ENCODE measurements at regions not wholly inside any gene's neighbourhood (a gene's known extent, or its start where the extent isn't known, plus 50 kb on each side); places are given as distances from the start of the nearest gene placed in this dataset.

DNA sequence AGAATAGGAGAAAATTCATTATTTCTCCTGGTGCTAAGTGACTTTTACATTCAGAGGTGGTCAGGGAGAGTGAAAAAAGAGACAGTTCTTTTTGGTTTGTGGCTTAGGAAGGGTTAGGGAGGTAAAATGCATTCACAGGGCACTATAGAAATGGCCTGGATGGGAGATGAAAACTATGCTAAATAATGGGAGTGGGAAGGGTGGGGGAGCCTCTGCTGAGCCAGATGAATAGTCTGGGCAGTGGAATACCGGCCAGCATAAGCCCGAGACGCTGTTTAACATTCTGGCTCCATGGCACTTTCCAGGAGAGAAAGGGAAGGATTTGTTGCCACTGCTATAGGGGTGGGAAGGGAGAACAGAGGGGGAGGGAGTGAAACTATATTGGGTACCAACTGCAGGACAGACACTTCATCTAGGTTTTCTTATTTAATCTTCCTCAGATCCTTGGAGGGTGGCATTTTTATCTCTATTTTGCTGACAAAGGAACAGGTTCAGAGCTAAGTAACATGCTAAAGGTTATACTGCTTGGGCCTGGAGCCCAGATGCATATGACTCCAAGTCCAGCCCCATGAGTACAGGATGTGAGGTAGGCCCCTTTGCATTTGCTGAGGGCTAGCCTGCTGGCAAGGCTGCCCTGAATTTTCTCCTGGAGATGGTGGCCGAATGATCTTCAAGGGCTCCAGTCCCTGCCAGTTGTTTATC lies 372.4 kb downstream of the CCSER2 start:
- DNase-seq (ENCODE audit: low read depth) = no peak
- H3K4me3 ChIP-seq (ENCODE audit: low read depth, low read length) = no peak overlapping the region
- TF ChIP-seq, protein P1, sequence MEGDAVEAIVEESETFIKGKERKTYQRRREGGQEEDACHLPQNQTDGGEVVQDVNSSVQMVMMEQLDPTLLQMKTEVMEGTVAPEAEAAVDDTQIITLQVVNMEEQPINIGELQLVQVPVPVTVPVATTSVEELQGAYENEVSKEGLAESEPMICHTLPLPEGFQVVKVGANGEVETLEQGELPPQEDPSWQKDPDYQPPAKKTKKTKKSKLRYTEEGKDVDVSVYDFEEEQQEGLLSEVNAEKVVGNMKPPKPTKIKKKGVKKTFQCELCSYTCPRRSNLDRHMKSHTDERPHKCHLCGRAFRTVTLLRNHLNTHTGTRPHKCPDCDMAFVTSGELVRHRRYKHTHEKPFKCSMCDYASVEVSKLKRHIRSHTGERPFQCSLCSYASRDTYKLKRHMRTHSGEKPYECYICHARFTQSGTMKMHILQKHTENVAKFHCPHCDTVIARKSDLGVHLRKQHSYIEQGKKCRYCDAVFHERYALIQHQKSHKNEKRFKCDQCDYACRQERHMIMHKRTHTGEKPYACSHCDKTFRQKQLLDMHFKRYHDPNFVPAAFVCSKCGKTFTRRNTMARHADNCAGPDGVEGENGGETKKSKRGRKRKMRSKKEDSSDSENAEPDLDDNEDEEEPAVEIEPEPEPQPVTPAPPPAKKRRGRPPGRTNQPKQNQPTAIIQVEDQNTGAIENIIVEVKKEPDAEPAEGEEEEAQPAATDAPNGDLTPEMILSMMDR (IDR thresholded peaks at IDR 0.05; ENCODE audit: insufficient read depth, low read length, severe bottlenecking) = no peak
- no peaks in the 10 kb centered on the region for H3K36me3 ChIP-seq (ENCODE audit: control insufficient read depth, insufficient read depth, low read length)
- H3K27me3 ChIP-seq (ENCODE audit: control insufficient read depth, insufficient read depth, low read length) = no peaks in the 10 kb centered on the region
- no peak for FAIRE-seq

DNA sequence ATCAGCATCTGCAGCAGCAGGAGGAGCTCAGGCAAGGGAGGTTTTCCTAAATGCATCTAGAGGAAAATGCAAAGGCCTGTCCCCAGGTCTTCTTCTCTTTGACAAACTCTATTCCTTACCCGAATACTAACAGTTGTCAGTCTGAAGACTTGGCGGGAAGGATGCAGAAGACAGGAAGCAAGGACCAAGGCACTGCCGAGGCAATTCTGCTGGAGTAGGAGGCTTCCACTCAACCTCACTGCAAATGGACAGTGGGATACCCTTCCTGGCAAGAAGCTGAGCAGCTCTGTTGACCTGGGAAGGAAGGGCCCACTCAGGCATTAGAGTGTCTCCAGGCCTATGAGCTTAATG lies 373.0 kb downstream of the CCSER2 start:
- TF ChIP-seq, protein P1 (IDR thresholded peaks at IDR 0.05; ENCODE audit: insufficient read depth, low read length, severe bottlenecking) = no peak
- no peak overlapping the region for H3K4me3 ChIP-seq (ENCODE audit: low read depth, low read length)
- no peaks in the 10 kb centered on the region for H3K27me3 ChIP-seq (ENCODE audit: control insufficient read depth, insufficient read depth, low read length)
- H3K36me3 ChIP-seq (ENCODE audit: control insufficient read depth, insufficient read depth, low read length) = no peaks in the 10 kb centered on the region
- DNase-seq (ENCODE audit: low read depth) (no peak), FAIRE-seq (no peak)

DNA sequence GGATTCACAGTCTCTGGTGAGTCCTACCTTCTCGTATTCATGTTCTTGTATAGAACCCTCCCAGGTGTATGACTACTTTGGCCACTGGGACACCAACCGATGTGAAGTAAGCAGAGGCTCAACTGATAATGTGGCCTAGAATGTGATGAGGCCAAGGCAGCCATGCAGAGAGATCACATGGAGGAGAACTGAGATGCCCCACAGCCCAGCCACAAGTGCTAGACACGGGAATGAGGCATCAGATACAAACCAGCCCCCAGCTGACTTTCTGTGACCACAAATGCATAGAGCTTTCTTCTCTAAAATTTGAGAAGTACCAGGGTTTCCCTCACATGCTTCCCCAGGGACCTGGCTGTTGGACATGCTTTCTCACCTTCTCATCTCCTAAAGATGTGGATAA lies 375.7 kb downstream of the CCSER2 start:
- TF ChIP-seq, protein P1 (IDR thresholded peaks at IDR 0.05; ENCODE audit: insufficient read depth, low read length, severe bottlenecking) = no peak

DNA sequence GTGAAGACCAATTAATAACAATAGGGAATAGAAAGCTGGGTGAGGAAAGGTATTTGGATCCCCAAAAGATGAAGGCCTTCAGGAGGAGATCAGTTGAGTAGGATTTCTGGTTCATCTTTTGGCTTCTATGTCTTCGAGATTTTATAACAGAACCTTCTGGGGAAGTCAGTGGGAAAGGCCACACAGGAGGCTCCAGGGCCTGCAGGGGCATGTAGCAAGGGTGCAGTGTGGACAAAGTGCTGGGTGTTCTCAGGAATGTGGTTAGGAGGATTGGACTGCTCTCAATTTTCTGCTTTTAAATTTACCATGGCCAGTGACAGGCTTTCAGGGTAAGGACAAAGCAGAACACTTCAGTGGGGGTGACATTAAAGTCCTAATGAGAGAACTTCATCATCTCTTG lies 378.0 kb downstream of the CCSER2 start:
- Histone ChIP-seq H3K4me3 (ENCODE audit: low read depth, low read length) (no peak overlapping the region), H3K27me3 (ENCODE audit: control insufficient read depth, insufficient read depth, low read length) (no peaks in the 10 kb centered on the region), H3K36me3 (ENCODE audit: control insufficient read depth, insufficient read depth, low read length) (no peaks in the 10 kb centered on the region)
- TF ChIP-seq, protein P1 (IDR thresholded peaks at IDR 0.05; ENCODE audit: insufficient read depth, low read length, severe bottlenecking) = no peak
- FAIRE-seq (no peak), DNase-seq (ENCODE audit: low read depth) (peak; percentile 58)

More for the DNA sequence above, 375.7 kb downstream of the CCSER2 start:
- no peaks in the 10 kb centered on the region for H3K36me3 ChIP-seq (ENCODE audit: control insufficient read depth, insufficient read depth, low read length)
- no peaks in the 10 kb centered on the region for H3K27me3 ChIP-seq (ENCODE audit: control insufficient read depth, insufficient read depth, low read length)
- DNase-seq (ENCODE audit: low read depth) (no peak), FAIRE-seq (no peak)
- H3K4me3 ChIP-seq (ENCODE audit: low read depth, low read length) = no peak overlapping the region

DNA sequence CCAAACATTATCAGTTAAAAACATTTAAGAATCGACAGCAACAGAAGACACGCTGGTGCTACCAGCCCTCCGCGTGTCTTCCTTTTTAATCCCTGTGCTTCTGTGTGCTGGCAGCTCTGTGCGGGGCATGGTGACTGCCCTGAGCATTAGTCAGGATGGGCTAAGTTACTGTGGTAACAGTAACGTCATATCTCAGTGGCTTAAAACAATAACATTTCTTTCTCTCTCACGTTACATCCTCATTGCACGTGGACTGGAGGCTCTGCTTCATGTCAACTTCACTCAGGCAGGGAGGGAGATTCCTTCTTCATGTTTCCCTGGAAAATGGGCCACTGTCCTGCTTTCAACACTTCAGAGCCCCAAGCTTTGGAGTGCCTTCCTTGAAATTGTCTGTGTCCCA lies 378.5 kb downstream of the CCSER2 start:
- Histone ChIP-seq H3K36me3 (ENCODE audit: control insufficient read depth, insufficient read depth, low read length) (no peaks in the 10 kb centered on the region), H3K27me3 (ENCODE audit: control insufficient read depth, insufficient read depth, low read length) (no peaks in the 10 kb centered on the region), H3K4me3 (ENCODE audit: low read depth, low read length) (no peak overlapping the region)
- FAIRE-seq (no peak), DNase-seq (ENCODE audit: low read depth) (peak; percentile 78)
- TF ChIP-seq, protein P1 (IDR thresholded peaks at IDR 0.05; ENCODE audit: insufficient read depth, low read length, severe bottlenecking) = no peak

DNA sequence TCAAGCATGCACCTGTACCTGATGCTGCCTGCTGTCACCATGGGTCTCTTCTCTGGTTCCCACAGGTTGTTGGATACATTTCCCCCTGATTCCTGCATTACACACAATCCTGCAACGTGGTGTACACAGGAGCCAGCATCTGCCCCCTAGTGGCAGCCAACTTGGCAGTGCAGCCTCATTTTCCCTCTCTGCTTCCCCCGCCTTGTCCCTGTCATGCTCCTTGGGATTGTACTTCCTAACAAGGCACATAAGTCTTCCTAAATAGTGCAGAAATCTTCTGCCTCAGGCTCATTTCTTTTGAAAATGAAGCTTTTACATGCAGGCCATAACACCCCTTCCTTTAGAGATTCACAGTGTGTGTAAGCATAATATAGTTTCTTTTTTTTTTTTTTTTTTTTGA lies 387.5 kb downstream of the CCSER2 start:
- Histone ChIP-seq H3K36me3 (ENCODE audit: control insufficient read depth, insufficient read depth, low read length) (no peaks in the 10 kb centered on the region), H3K4me3 (ENCODE audit: low read depth, low read length) (no peak overlapping the region), H3K27me3 (ENCODE audit: control insufficient read depth, insufficient read depth, low read length) (no peaks in the 10 kb centered on the region)
- FAIRE-seq (no peak), DNase-seq (ENCODE audit: low read depth) (peak; percentile 48)
- TF ChIP-seq, protein P1 (IDR thresholded peaks at IDR 0.05; ENCODE audit: insufficient read depth, low read length, severe bottlenecking) = peak; percentile 92

Data from bronchial epithelial cell (primary cell).